Fibroblast of lung (primary cell): ENCODE measurements at regions not wholly inside any gene's neighbourhood (a gene's known extent, or its start where the extent isn't known, plus 50 kb on each side); places are given as distances from the start of the nearest gene placed in this dataset.

Source experiments
- EZH2 ChIP-seq: IDR thresholded peaks from 2 replicates; pipeline ENCODE4 v1.5.1; 2012; ENCODE audit warnings: low read length, control low read depth, mild to moderate bottlenecking; ENCODE audit errors: missing control alignments
- TF ChIP-seq, protein P1 (sequence below), 2 donors: IDR thresholded peaks in 1 of 2; conservative IDR thresholded peaks in 1 of 2; 1 replicate in 1 of 2; 2 replicates in 1 of 2; pipeline ENCODE4 v1.5.1; 2011 to 2012; ENCODE audit warnings: low read length in 2 of 2, control low read depth in 1 of 2, inconsistent platforms in 1 of 2, low read depth in 1 of 2, mild to moderate bottlenecking in 1 of 2

DNA sequence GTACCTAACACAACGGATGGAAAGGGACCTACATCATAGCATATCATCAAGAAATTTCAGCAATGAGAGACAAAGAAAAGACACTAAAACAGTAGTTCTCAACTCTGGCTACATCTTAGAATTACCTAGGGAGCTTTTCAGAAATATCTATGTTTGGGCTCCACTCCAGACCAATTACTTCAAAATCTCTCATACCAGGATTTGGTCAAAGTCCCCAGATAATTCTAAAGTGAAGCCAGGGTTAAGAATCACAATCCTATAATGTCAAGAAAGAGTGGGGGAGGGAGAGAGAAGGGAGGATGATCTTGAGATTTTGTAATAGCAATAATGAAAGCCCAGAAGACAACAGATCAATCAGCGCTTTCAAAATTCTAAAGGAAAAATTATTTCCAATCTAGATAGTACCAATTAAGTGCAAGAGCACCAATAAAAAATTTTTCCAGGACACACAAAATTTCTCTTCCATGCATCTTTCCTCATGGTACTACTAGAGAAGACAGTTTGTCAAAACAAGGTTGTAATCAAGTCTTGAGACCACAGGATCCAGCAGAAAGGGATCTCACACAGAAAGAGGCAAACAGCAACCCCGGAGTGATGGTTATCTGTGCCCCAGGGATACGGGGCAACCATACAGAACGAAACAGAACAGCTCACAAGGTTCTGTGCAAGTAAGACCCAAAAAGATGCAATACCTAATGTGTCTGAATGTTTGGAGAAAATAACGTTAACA, 152.9 kb upstream of the DST start:
- TF ChIP-seq, protein P1, sequence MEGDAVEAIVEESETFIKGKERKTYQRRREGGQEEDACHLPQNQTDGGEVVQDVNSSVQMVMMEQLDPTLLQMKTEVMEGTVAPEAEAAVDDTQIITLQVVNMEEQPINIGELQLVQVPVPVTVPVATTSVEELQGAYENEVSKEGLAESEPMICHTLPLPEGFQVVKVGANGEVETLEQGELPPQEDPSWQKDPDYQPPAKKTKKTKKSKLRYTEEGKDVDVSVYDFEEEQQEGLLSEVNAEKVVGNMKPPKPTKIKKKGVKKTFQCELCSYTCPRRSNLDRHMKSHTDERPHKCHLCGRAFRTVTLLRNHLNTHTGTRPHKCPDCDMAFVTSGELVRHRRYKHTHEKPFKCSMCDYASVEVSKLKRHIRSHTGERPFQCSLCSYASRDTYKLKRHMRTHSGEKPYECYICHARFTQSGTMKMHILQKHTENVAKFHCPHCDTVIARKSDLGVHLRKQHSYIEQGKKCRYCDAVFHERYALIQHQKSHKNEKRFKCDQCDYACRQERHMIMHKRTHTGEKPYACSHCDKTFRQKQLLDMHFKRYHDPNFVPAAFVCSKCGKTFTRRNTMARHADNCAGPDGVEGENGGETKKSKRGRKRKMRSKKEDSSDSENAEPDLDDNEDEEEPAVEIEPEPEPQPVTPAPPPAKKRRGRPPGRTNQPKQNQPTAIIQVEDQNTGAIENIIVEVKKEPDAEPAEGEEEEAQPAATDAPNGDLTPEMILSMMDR (conservative IDR thresholded peaks at IDR 0.05 in 1 of 2, IDR thresholded peaks at IDR 0.05 in 1 of 2; ENCODE audit: low read depth in 1 of 2, low read length in 2 of 2): no peak
- TF ChIP-seq EZH2: no peak
